B cell (primary cell): ENCODE measurements at regions not wholly inside any gene's neighbourhood (a gene's known extent, or its start where the extent isn't known, plus 50 kb on each side); places are given as distances from the start of the nearest gene placed in this dataset.

Experiments used
- CTCF ChIP-seq: fragments of 200-600 bp; IDR thresholded peaks from one replicate; pipeline ENCODE4 v1.8.0; 2022; ENCODE audit warnings: antibody characterized with exemption, mild to moderate bottlenecking
- EZH2 ChIP-seq: IDR thresholded peaks from 2 replicates; pipeline ENCODE4 v1.6.1; 2012; ENCODE audit warnings: borderline replicate concordance, low read depth, mild to moderate bottlenecking, moderate library complexity, low read length; ENCODE audit not compliant: insufficient read depth, poor library complexity, severe bottlenecking

GRCh38 chr9:105168870-105169319 lies 75.6 kb upstream of the SLC44A1 start:
- no peak for TF ChIP-seq CTCF
- no peak for TF ChIP-seq EZH2
